Activated effector memory CD4-positive, alpha-beta T cell treated with anti-CD3 and anti-CD28 coated beads, Interleukin-2, amount 50 U/mL, for 16 hours (primary cell): ENCODE measurements at regions not wholly inside any gene's neighbourhood (a gene's known extent, or its start where the extent isn't known, plus 50 kb on each side); places are given as distances from the start of the nearest gene placed in this dataset.

Experiments
- DNase-seq: peaks from one replicate; pipeline ENCODE4 v3.0.0-alpha.2; 2020

DNA sequence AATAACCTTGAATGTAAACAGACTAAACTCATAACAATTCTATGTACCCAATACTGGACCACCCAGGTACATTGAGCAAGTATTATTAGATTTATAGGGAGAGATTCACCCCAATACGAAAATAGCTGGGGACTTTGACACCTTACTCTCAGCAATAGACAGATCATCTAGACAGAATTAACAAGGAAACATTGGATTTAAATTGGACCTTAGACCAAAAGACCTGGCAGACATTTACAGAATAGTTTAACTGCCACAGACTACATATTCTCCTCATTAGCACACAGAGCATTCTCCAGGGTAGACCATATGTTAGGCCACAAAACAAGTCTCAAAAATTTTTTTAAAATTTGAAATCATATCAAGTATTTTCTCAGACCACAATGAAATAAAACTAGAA is 397.4 kb downstream of the PIK3R1 start:
- DNase-seq: no peak

DNA sequence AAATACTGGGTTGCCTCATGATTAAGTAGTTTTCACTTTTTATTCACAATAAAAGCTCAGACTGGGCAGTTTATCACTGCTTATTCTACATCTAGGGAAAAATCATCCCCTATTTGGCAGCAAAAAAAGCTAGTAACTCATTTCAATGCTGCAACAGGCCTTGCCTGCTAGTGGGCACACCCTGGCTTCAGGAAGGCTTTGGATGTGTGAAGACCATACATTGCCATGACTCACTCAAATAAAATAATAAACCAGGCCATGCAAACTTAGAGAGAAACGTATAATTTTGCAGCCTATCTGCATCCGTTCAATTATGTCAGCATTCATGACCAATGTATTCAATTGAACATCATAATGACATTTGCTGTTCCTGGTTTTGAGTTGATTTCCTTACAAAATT is 402.9 kb downstream of the PIK3R1 start:
- no peak for DNase-seq

DNA sequence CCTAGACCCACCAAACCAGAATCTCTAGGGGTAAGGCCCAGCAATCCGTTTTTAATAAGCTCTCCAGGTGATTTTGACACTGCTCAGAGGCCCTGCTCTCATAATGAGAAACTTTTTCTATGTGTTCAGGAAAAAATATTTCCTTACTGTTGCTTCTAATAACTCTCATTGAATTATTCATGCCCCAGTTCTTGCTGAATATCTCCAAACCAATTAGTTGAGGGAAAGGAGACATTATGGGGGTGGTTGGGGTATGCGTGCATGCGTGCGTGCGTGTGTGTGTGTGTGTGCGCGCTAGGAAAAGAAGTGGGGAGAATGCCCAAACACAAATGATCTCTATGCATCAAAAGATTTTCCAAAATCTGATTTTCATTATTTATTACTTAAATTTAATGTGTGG is 411.4 kb downstream of the PIK3R1 start:
- no peak for DNase-seq

DNA sequence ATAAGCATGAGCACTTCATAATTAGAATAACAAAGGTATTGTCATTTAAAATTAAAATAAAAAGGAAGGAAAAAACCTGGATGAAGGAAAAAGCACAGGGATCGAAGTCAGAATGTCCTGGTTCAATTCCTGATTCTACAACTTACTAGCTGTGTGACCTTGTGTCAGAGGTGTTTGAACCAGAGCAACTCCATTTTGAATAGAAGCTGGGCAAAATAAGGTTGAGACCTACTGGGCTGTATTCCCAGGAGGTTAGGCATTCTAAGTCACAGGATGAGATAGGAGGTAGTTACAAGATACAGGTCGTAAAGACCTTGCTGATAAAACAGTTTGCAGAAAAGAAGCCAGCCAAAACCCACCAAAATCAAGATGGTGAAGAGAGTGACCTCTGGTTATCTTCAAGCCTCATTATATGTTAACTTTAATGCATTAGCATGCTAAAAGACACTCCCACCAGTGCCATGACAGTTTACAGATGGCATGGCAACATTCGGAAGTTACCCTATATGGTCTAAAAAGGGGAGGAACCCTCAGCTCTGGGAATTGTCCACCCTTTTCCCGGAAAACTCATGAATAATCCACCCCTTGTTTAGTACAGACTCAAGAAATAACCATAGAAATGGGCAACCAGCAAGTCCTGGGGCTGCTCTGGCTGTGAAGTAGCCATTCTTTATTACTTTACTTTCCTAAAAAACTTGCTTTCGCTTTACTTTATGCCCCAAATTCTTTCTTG is 412.7 kb downstream of the PIK3R1 start:
- no peak for DNase-seq

DNA sequence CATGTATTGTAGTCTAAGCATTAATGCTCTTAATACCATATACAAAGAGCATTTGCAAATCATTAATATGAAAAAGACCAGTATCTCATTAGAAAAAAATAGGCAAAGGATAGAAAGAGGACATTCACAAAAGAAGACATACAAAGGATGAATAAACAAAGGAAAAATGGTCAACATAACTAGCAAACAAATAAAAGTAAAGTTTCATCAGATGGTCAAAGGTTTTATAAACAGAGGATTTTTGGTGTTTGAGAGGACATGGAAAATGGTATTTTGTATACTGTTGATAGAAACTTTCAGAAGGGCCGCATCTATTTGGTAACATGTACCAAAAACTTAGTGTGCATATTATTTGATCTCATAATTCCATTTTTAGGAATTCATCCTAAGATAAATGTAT is 414.8 kb downstream of the PIK3R1 start:
- no peak for DNase-seq

DNA sequence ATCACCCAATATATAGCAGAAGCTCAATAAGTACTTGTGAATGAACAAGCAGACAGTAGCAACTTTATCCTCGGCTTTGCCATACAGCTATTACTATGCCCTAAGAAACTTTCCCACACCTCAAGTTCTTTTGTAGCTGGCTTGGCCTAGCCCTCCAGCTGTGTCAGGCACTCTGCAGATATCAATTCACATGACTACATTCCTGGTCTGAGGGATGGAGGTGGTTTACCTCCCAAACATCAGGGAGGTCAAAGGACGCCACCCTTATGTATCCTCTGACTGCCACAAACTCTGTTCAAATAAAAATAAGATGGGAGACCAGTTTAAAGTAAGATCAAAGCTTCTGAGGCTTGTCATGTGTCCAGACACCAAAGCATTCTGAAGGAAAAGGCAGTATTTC is 416.3 kb downstream of the PIK3R1 start:
- no peak for DNase-seq

DNA sequence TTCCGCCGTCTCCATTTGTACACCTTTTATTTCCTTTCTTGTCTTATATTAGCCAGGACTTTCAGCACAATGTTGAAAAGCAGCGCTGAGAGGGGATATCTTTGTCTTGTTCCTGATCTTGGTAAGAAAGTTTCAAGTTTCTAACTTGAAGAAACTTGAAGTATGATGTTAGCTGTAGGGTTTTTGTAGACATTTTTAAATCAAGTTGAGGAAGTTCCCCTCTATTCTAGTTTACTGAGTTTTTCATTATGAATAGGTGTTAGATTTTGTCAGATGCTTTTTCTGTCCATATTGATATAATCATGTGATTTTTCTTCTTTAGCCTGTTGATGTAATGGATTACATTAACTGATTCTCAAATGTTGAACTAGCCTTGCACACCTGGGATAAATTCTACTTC is 425.7 kb downstream of the PIK3R1 start:
- DNase-seq: no peak

DNA sequence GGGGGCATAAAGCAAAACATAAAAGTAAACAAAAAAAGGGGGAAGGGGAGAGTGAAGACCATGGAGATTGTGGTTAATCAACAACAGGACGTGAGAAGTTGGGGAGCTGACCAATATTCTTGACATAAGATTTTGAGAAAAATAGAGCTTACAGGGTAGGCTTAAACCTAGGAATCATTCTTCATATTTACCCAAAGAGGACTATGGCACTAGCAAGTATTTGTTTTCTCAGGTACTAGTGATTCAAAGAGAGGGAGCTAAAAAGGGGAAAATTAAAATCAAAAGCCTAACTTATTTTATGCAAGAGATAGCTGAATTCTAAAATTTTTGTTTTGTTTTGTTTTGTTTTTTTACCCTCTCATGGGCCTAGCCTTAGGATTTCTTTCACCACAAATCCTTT is 427.5 kb downstream of the PIK3R1 start:
- no peak for DNase-seq

DNA sequence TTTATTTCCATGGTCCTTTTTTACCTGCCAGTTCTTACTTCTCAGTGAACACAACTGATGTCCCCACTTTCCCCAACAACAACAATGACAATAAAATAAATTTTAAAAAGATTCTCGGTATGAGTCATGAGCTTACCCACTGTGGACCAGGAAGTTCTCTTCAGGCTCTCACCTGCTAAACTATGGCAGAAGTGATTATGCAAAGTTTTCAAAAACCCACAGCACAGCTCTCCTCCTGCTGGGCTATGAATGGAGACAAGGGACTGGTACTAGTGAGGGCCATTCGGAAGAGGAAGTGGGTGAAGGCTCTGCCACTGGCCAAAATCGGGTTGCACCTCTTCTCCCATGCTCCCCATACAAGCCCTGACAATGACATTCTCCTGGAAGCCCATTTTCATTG is 429.4 kb downstream of the PIK3R1 start:
- no peak for DNase-seq

DNA sequence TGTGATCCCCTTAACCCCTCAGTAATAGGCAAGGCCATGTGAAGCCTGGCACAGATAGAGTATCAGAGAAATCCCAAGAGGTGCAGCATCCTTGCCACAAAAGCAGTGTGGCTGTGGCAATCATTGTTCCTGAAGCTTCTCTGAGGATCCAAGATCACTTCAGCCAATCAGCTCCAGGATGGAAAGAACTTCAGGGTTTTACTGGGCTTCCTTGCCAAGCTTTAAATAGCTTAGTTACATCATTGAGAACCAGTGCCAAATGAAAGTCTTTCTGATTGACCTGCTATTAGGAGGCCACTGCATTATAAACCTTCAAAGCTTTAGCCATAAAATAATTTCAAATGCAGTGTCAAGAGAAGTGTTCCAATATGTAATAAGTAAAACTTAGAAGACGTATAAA is 430.6 kb downstream of the PIK3R1 start:
- DNase-seq: no peak

DNA sequence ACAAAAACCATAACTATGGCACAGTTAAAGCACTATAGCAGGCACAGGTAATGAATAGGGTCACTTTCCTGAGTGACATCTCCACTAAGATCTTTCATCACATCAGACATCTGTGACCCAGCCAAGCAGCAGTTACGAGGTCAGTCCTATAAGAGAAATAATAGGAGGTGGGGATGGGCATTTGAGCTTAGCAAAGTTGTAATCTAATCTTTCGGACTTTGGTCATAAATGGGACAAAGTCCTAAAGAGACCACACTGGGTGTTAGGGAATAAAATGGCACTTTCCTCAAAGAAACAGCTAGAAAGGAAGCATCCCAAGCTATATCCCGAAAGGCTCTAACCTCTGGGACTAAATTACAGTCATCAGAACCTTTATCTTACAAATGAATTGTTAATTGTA is 432.2 kb downstream of the PIK3R1 start:
- no peak for DNase-seq

DNA sequence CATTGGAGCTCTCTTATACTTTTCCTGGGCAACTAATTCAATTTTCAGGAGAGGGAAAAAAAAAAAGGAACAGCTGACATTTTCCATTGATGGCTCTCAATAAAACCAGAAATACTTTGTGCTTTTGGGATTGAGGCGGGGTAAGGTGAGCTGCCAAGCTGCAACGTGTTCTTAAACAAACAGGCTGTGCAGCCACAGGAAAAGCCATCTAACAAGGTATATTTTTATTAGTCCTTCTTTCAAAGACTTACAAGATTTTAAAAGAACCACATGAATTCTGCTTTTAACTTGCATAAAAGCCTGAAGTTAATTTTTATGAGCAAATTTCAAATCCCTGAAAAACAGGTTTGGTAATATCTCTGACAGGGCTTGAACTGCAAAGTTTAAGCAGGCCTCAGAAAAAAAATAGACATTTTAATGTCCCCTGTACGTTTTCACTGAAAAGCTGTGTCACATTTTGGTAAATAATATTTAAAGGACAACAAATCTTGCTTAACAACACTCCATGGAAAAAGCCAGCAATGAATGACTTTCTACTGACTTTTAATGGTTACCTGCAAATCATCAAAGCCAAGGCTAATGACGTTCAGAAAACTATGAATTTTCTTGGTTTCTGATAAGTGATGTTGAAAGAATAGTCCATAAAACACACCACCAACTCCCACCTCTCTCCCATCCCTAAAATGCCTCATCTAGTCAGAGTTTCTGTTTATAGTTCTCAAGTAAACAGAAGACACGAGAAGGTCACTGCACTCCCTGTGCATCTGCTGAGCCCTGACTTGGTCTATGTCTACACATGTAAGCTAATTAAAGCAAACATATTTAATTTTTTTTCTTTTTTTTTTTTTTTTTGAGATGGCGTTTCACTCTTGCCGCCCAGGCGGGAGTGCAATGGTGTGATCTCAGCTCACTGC is 433.6 kb downstream of the PIK3R1 start:
- no peak for DNase-seq

DNA sequence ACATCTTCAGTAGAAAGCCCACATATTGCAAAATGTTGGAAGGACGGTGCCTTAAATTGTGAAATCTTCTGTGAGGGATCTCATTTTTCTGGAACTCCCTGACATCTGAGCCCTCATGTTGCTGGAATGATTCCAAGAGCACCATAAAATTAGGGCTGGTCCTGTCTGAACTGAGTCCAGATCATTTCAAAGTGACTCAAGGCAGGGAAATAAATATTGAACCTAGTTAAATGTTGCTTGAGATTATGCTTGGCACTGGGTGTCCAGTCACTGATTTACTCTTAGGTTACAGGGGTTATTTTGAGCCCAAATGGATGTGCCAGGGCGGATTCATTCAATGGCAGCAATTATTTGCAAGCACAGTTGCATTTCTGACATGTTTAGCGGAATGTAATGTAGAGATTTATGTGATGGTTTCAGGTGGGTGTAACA is 437.0 kb downstream of the PIK3R1 start:
- no peak for DNase-seq

DNA sequence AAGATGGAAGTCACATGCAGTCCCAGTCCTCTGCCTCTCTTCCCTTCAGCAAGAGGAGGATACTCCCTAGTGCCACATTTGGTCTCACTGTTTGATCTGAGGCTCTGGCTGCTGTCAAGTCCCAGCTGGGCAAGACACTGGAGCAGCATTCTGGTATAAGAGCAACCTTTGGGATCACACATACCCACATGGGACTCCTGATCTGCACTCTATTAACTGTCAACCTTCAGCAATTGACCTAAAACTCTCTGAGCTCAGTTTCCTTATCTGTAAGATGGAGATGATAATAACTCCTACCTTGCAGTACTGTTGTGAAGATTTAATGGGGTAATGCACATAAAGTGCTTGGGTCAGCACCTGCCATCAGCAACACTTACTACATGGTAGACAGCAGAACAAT is 437.9 kb downstream of the PIK3R1 start:
- no peak for DNase-seq

DNA sequence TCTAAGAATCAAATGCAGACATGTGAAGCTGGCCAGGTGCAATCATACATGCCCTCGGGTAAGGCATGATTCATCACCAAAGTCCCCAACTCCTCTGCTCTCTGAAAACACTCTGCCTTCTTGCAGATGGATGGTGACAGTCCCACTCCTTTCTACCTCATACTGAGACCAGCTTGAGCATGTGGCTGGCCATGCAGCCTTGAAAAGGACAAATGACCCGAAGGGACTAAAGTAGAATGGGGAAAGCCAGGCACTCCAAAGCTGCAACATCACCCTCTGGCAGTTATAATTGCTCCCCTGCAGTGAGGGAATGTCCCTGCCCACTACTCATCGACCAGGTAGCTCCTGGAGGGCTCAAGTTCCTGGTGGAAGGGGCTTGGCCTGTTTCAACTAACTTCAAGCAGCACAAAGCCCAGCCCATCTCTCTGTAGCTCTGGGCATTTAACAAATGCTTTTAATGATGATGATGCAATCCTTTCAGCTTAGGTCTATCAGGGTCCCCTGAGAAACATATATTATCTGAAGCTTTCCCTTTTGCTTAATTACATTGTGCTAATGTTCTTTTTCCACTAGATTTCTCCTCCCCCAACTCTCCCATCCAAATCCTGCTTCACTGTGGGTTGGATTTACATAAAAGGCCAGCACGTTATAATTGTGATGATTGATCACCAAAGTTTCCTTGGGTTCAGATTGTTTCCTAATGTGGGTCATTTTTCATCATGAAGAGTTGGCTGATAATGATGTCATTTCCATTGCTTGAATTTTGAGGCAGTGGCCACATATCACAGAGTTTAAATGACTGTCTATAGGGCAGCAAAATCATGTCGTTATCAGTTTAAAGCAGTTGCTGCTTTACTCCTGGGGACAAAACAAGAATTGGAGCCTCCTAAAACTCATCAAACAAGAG is 436.5 kb upstream of the SLC30A5 start:
- no peak for DNase-seq

DNA sequence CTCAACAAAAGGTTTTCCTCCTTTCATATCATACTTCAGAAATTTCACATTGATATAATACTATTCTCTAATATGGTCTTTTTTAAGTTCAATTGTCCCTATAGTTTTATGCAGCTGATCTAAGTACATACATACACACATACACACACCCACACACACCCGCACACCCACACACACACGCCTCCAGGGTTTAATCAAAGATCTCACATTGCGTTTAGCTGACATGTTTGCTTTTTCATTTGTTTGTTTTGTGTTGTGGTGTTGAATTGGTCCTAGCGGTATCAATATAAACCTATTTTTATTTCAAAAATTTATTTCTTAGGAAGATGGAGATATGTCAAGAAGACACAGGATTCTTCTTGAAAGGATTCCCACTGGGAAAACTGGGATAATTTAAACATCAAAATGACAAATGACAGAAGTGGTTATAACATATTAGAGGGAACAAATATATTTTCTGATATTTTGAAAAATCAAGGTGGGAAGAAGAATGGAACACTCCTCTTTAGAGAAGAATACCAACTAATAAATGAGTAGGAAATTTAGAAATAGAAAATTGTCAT is 434.9 kb upstream of the SLC30A5 start:
- no peak for DNase-seq

DNA sequence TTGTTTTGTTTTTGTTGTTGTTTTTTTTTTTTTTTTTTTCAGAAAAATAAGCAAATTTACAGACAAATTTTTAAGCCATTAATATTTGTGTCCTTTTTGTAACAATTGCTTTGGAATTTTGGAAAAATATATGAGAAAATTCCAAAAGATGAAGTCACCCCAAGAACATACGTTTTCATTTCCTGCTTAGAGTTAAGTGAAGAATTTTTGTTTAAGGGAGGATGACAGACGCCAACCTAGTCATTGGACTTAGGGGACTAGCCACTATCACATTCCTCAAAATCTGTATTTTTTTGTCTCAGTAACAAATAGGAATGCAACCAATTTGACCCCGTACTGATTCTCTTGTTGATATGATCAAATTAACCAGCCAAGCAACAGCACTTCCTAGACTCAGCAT is 433.9 kb upstream of the SLC30A5 start:
- no peak for DNase-seq

DNA sequence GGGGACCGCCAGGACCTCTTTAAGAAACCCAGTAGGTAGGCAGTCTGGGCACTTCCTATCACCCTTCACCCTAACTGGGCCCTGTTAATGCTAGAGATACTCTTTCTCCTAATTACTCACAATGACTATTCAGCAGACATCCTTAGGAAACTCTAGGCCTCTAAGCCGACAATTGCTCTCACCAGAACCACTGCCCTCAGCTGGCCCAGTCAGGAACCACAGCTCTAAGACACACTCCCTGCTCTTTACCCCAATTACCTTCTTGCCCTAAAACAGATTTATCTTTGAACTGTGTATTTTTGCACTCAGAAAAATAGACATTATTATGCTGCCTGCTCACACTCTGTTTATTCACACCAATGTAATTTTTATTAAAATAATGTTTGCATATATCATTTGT is 432.6 kb upstream of the SLC30A5 start:
- no peak for DNase-seq

DNA sequence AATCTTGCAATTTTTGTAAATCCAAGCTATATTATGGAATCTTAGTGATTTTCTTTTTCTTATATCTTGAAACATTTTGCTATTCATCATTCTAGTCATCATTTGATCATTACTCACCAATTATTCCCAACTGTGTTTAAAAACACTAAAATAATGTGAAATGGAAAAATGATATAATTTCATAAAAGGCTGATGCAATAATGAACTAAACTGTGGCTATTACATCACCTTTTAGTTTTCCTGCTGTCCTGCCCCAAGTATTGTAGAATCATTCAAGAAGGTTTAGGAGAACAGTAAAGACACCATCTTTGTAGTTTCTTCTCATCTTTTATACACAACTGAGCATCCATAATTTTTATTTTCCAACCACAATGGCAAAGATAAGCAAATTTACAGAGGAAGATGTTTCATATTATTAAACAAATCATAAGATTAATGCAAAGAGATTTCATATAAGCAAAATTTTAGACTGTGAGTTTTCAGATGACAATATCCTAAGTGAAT is 431.0 kb upstream of the SLC30A5 start:
- DNase-seq: no peak

DNA sequence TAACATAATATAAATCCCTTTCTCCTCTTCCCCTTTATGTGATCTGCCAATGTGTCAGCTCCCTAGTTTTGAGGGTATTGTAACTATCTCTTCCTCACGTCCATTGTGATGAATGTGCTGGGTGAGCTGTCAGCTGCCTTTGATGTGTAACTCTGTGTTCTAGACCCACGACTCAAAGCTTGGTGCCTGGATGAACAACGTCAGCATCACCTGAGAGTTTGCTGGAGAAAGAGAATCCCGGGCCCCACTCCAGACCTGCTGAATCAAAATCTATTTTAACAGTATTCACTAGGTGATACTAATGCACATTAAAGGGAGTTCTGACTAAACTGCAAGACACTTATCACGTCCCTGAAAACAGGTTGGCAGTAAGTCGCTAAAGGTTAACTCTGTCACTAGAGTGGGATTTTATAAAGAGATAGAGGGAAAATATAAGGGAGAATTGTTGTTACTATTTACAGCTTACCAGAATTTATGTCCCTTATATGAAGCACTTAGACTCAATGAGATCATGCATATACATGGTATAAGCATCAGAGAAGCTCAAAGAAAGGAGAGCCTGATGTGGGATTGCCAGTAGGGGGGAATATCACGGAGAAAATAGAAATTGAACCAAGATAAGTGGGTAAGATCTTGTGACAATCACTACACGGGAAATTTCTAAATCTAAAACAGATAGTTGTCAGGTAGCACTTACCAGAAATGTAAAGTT is 423.8 kb upstream of the SLC30A5 start:
- DNase-seq: no peak

DNA sequence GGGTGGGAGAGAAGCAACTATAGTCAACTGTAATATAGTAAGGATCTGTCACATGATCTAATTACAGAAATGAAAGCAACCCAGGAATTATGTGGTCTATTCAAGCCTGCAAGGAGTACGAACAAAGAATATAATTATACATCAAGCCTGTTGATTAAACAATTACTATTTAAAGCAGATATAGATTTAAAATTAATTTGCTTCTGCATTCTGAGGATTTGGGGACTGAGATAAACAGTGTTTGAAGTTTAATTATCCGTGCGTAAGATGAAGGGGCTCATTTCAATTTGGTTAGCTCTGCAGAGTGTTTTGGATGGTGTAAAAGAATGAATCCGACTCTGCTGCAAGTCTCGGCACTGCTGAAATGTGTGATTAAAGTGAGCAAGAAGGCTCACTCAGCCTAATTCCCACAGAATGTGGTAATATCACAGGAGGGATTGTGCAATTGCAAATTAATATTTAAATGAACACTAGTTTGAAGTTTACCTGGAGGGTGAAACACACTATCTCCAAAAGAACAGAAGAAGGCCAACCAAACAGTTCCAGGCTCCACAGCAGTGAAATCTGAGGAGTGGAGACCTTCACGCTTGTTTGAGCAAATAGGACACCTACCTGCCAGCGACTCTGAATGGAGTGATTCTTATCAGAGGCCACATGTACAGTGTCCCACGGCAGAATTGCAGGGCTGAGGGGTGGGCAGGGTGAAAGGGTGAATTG is 420.6 kb upstream of the SLC30A5 start:
- DNase-seq: no peak

DNA sequence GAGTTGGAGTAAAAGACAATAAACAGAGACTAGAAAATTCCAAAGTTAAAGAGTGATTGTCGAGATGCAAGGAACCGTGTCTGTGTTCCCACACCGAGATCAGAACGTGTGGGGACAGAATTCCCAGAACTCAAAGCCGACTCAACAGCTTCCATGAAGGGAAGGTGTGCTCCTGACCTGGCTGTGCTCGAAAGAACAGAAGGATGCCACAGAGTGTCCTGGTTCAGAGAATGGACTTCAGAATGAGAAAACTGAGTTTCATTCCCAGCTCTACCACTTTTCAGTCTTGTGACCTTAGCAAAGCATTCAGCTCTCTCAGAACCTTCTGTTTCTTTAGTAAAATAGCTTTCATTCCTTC is 420.0 kb upstream of the SLC30A5 start:
- DNase-seq: no peak
